OCI-LY7 (cell line): ENCODE measurements at regions not wholly inside any gene's neighbourhood (a gene's known extent, or its start where the extent isn't known, plus 50 kb on each side); places are given as distances from the start of the nearest gene placed in this dataset.

ENCODE experiments used
- BruUV-seq: library from RNA; stranded (reverse); fragments of 400-500 nt; replicated peaks from 2 replicates; lab custom pipeline; 2021; lab: Mats Ljungman, UMichigan
- CTCF ChIA-PET: fragments of 300-600 bp; sonication (Branson Sonifier 250); formaldehyde crosslinking; loops from one replicate; lab custom pipeline; 2022; ENCODE audit warnings: antibody characterized with exemption; ENCODE audit not compliant: unreplicated experiment; lab: Charles Lee
- POLR2A ChIA-PET: fragments of 300-600 bp; sonication (Branson Sonifier 250); formaldehyde crosslinking; loops from one replicate; lab custom pipeline; 2022; ENCODE audit warnings: antibody characterized with exemption; lab: Charles Lee
- DNase-seq: peaks from one replicate; pipeline ENCODE4 v3.0.0-alpha.2; 2015; ENCODE audit warnings: low spot score
- H2AFZ ChIP-seq: fragments of 200-600 bp; sonication (generic), shearing (Covaris generic); 2 replicates; pipeline ENCODE4 v1.6.1; 2014; ENCODE audit warnings: mild to moderate bottlenecking, antibody characterized with exemption, low read length, moderate library complexity
- H3K27ac ChIP-seq: fragments of 200-600 bp; sonication (generic); 2 replicates; pipeline ENCODE4 v1.5.1; 2014; ENCODE audit warnings: mixed run types, low read depth, mild to moderate bottlenecking, moderate library complexity, low read length, inconsistent platforms; ENCODE audit not compliant: poor library complexity, severe bottlenecking
- H3K36me3 ChIP-seq: fragments of 200-600 bp; sonication (generic); 2 replicates; pipeline ENCODE4 v1.6.1; 2014; ENCODE audit warnings: mild to moderate bottlenecking, antibody characterized with exemption, low read length, moderate library complexity, mixed read lengths; ENCODE audit not compliant: insufficient read depth
- H3K4me1 ChIP-seq: fragments of 200-600 bp; sonication (generic); 2 replicates; pipeline ENCODE4 v1.5.1; 2014; ENCODE audit warnings: mild to moderate bottlenecking, low read length; ENCODE audit not compliant: insufficient read depth, poor library complexity, severe bottlenecking
- H3K4me2 ChIP-seq: fragments of 200-600 bp; sonication (generic); 2 replicates; pipeline ENCODE4 v1.6.1; 2014; ENCODE audit warnings: mild to moderate bottlenecking, low read length
- H3K4me3 ChIP-seq: fragments of 200-600 bp; sonication (generic); 2 replicates; pipeline ENCODE4 v1.5.1; 2014; ENCODE audit warnings: mild to moderate bottlenecking, low read depth, low read length; ENCODE audit not compliant: poor library complexity, severe bottlenecking
- H3K79me2 ChIP-seq: fragments of 200-600 bp; sonication (generic); 2 replicates; pipeline ENCODE4 v1.6.1; 2016; ENCODE audit warnings: low read depth, mild to moderate bottlenecking, low read length, moderate library complexity, mixed read lengths; ENCODE audit not compliant: insufficient read depth
- H3K9me2 ChIP-seq: fragments of 200-600 bp; sonication (generic); 2 replicates; pipeline ENCODE4 v1.6.1; 2016; ENCODE audit warnings: mild to moderate bottlenecking, low read length, mixed read lengths; ENCODE audit not compliant: insufficient read depth
- H3K9me3 ChIP-seq: fragments of 200-600 bp; sonication (generic); 2 replicates; pipeline ENCODE4 v1.6.1; 2014; ENCODE audit warnings: mild to moderate bottlenecking, mixed run types, low read length, mixed read lengths
- H4K20me1 ChIP-seq: fragments of 200-600 bp; sonication (generic); 2 replicates; pipeline ENCODE4 v1.6.1; 2014; ENCODE audit warnings: mild to moderate bottlenecking, antibody characterized with exemption, low read length, moderate library complexity, mixed read lengths; ENCODE audit not compliant: insufficient read depth
- EZH2phosphoT487 ChIP-seq: fragments of 200-600 bp; sonication (generic); IDR thresholded peaks from 2 replicates; pipeline ENCODE4 v1.6.1; 2018; ENCODE audit warnings: low read depth, borderline replicate concordance, mild to moderate bottlenecking, mixed run types, antibody characterized with exemption, low read length, moderate library complexity, mixed read lengths
- intact Hi-C: fragments of 100-400 bp; cut with micrococcal nuclease; formaldehyde crosslinking; loops from one replicate; pipeline ENCODE4 v1.10.0; 2022; ENCODE audit not compliant: unreplicated experiment
- TF ChIP-seq, protein P1 (sequence below): fragments of 200-600 bp; sonication (generic); conservative IDR thresholded peaks from 2 replicates; pipeline ENCODE4 v1.5.1; 2014; ENCODE audit warnings: mild to moderate bottlenecking, antibody characterized with exemption, low read length, moderate library complexity, mixed read lengths

- POLR2A ChIA-PET = interaction anchor here (0.5 to 0.7 kb wide), 3 partner anchors 24 to 203 kb away, joined by 4 to 9 read pairs (median 5); no protein-coding TSS in a partner anchor
- Histone ChIP-seq H3K4me3 (no peak overlapping the region), H2AFZ (no peak overlapping the region), H3K79me2 (no peaks in the 10 kb centered on the region), H3K27ac (no peak overlapping the region), H3K9me3 (no peaks in the 10 kb centered on the region), H4K20me1 (no peaks in the 10 kb centered on the region), H3K4me1 (no peaks in the 10 kb centered on the region), H3K36me3 (no peaks in the 10 kb centered on the region), H3K9me2 (no peaks in the 10 kb centered on the region), H3K4me2 (no peak overlapping the region)
- intact Hi-C loops = no loop called here
- BruUV-seq = no TSS peak
- CTCF ChIA-PET = no interaction called here
- TF ChIP-seq EZH2phosphoT487 = no peak
- TF ChIP-seq, protein P1, sequence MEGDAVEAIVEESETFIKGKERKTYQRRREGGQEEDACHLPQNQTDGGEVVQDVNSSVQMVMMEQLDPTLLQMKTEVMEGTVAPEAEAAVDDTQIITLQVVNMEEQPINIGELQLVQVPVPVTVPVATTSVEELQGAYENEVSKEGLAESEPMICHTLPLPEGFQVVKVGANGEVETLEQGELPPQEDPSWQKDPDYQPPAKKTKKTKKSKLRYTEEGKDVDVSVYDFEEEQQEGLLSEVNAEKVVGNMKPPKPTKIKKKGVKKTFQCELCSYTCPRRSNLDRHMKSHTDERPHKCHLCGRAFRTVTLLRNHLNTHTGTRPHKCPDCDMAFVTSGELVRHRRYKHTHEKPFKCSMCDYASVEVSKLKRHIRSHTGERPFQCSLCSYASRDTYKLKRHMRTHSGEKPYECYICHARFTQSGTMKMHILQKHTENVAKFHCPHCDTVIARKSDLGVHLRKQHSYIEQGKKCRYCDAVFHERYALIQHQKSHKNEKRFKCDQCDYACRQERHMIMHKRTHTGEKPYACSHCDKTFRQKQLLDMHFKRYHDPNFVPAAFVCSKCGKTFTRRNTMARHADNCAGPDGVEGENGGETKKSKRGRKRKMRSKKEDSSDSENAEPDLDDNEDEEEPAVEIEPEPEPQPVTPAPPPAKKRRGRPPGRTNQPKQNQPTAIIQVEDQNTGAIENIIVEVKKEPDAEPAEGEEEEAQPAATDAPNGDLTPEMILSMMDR = no peak
- DNase-seq = no peak
Measured at GRCh38 chr6:133681891-133682290, 207.0 kb upstream of the TCF21 start.

DNA sequence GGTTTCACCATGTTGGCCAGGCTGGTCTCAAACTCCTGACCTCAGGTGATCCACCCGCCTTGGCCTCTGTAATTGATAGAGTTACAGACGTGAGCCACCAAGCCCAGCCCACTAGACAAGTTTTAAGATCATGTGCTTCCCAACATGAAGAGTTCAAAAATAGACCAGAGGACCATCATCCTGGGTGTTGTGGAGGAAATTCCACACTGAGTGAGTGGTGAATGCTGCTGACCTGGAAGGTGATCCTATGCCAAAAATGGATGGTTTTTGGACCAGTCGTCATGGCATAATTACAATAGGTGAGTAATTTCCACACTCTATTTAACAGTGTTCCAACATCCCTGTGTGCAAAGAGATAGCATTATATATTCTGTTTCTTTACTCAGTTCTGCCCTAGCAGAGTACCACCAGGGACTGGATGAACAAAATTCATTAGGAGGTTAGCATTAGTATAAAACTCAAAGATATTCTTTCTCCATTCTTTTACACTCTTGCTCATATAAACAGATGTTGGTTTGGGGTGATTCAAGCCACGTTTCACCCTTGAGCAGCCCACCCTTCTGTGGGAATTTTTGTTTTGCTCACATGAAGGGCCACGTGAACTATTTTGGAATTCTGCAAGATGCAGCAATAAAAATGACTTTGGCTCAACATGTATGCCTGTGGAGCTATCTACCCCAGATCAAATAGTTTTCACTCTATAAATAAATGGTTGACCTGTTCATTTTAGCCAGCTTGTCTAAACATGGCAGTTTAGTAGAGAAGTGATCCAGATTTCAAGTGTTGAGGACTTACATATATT is 206.2 kb upstream of the TCF21 start:
- Histone ChIP-seq H3K9me2 (no peaks in the 10 kb centered on the region), H3K36me3 (no peaks in the 10 kb centered on the region), H3K79me2 (no peaks in the 10 kb centered on the region), H3K4me2 (no peak overlapping the region), H2AFZ (no peak overlapping the region), H4K20me1 (no peaks in the 10 kb centered on the region), H3K4me3 (no peak overlapping the region), H3K27ac (no peak overlapping the region), H3K4me1 (no peaks in the 10 kb centered on the region), H3K9me3 (no peaks in the 10 kb centered on the region)
- ChIA-PET CTCF (no interaction called here), POLR2A (no interaction called here)
- intact Hi-C loops = no loop called here
- no peak for DNase-seq
- no TSS peak for BruUV-seq
- TF ChIP-seq EZH2phosphoT487 = no peak
- TF ChIP-seq, protein P1 = no peak

GRCh38 chr6:133683308-133683580 is 205.7 kb upstream of the TCF21 start:
- Histone ChIP-seq H3K4me3 (no peak overlapping the region), H4K20me1 (no peaks in the 10 kb centered on the region), H3K9me2 (no peaks in the 10 kb centered on the region), H3K4me2 (no peak overlapping the region), H3K9me3 (no peaks in the 10 kb centered on the region), H3K4me1 (no peaks in the 10 kb centered on the region), H3K36me3 (no peaks in the 10 kb centered on the region), H3K79me2 (no peaks in the 10 kb centered on the region), H2AFZ (no peak overlapping the region), H3K27ac (no peak overlapping the region)
- no peak for DNase-seq
- BruUV-seq = no TSS peak
- no peak for TF ChIP-seq EZH2phosphoT487
- TF ChIP-seq, protein P1 = no peak
- ChIA-PET CTCF (no interaction called here), POLR2A (no interaction called here)
- intact Hi-C loops = no loop called here
